Activated CD8-positive, alpha-beta memory T cell treated with anti-CD3 and anti-CD28 coated beads, Interleukin-2, amount 50 U/mL, for 1 hour (primary cell): ENCODE measurements at regions not wholly inside any gene's neighbourhood (a gene's known extent, or its start where the extent isn't known, plus 50 kb on each side); places are given as distances from the start of the nearest gene placed in this dataset.
"Not testable (repeated sequence)": the region's sequence is repeated elsewhere in the genome, so short reads cannot be mapped to it uniquely, and the experiment has no call there.

Source experiments
- DNase-seq: peaks from one replicate; pipeline ENCODE4 v3.0.0-alpha.2; 2020; ENCODE audit errors: extremely low read depth

DNA sequence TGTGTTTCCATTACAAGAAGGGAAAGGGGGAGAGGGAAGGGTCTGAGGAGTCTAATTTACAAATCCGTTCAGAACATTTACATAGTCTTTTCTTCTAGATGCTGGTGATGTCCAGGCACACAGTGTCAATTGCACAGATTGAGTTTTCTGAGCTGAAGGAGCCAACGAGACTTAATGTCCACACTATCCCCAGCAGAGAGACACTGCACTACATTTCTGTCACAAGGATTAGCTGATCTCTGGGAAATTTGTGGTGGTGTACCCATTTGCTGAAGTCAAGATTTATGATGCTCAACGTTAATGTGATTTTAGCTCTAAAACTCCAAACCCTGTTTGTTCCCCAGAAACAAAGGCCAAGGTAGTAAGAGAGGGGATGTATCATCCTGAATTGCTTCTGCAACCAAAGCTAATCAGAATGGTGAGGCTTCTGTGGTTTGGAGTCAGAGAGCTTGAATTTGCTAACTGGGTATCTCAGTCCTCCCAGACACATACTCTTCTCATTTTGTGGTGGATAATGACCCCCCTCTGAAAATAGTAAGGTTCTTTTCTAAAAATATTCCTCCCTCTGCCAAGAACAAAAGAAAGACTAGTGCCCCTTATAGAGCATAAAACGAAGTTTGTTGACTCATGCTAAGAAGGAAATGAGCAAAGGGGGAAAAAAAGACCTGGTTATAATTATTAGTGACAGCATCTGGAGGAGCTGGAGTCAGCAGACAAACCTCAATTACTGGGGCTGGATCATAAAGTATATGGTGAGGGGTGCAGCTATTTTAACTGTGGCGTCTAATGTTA is 416.9 kb downstream of the PSAT1 start:
- no peak for DNase-seq

DNA sequence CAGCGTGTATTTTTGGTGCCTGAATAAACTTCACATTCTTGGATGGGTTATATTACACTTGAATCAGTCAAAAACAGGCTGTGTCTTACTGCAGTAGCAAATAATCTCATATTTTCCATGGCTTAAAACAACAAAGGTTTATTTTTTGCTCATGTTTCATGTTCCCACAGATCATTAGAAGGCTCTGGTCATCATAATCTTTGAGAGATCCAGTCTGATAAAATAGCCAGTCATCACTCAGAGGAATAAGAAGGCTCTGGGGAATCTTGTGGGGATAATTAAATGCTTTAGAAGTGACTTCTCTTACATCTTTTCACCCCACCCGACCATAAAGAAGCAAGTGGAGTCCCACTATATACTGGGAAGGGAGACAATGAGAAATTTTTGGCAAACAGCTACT is 417.7 kb downstream of the PSAT1 start:
- no peak for DNase-seq

DNA sequence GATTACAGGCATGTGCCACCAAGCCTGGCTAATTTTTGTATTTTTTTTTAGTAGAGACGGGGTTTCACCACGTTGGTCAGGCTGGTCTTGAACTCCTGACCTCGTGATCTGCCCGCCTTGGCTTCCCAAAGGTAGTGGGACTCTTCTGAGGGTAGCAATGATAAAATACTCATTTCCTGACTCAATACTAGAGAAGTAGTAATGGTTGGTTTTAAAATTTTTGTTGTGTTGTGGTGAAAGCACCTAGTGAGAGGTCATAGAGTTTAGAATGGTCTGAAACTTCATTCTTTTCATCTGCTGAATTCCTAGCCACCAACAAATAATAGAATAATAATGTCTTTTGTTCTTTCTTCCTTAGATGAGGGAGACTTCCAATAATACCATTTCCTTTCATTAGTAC is 422.1 kb downstream of the PSAT1 start:
- not testable (repeated sequence) for DNase-seq

DNA sequence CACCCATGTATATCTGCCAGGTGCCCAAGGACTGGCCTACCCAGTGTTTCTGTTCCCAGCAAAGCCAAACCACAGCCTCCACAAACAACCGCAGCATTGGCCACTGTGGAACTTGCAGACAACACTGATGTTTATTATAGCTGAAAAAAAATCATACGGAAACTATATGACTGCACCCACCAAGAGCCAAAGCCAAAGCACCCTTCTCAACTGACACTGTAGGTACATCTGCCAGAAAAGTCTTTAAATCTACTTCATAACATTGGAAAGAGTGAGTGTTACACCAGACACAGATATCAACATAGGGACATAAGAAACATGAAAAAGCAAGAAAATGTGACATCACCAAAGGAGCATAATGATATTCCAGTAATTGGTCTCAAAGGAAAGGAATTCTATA is 428.0 kb downstream of the PSAT1 start:
- DNase-seq, result no peak

DNA sequence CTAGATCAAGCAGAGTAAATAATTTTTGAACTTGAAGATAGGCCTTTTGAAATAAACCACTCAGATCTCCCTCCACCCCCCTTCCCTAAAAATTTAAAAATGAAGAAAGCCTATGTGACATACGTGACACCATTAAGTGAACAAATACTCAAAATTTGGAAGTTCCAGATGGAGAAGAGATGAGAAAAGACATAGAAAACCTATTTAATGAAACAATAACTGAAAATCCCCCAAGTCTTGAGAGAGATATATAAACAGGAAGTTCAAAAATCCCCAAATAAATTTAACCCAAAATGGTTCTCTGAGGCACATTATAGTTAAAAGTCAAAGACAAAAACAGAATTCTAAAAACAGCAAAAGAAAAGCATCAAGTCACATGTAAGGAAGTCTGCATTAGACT is 428.6 kb downstream of the PSAT1 start:
- DNase-seq, result no peak

DNA sequence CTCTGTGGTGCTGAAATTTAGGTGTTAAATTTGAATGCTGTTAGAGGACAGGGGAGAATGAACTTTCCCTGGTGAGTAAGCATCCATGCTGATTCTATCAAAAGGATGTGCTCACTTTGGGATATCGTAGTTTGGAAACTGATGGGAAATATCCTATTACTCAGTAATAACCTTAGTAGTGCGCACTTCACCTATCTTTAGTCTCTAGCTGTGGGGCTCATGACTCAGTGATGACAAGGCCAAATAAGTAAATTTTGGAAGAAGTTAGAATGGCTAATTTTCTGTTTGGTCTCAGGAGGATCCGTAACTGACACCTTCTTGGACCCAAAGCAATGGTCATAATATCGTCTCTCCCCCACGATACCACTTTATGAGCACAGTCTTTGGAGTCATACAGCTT is 448.4 kb downstream of the PSAT1 start:
- DNase-seq, result no peak

DNA sequence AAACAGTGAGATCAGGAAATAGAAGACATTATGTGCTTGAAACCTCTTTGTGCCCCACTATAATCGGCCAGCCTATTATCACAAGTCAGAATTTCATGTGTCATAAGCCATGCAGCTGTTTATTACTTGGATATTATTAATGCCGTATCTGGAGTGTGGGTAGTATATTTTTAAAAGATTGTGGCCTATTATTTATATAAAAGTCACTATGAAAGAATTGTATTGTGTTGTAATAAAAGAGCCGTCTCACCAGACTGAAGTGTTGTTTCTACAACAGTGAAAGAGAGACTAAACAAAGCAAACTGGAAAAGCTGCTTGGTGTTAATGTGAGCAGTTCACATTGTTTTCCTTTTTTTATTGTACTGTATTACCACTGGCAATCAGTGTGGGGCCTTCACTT is 449.1 kb downstream of the PSAT1 start:
- no peak for DNase-seq

DNA sequence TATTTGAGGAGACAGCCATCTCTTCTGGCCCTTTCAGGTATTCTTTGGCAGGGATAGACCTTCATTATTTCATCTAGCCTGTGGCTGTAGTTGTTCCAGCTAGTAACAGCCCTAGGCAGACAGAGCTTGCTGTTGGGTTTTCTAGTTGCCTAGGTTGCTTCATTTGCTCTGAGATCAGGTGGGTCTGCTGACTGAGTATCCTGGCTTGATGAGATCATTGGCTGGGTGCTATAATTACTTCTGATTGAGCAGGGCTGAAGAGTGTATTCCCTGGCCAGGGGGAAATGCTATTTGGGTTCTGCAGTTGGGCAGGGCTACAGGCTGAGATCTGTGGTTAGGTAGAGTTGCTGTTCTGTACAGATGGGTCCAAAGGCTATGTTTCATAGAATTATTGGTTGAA is 456.1 kb downstream of the PSAT1 start:
- DNase-seq, result no peak

DNA sequence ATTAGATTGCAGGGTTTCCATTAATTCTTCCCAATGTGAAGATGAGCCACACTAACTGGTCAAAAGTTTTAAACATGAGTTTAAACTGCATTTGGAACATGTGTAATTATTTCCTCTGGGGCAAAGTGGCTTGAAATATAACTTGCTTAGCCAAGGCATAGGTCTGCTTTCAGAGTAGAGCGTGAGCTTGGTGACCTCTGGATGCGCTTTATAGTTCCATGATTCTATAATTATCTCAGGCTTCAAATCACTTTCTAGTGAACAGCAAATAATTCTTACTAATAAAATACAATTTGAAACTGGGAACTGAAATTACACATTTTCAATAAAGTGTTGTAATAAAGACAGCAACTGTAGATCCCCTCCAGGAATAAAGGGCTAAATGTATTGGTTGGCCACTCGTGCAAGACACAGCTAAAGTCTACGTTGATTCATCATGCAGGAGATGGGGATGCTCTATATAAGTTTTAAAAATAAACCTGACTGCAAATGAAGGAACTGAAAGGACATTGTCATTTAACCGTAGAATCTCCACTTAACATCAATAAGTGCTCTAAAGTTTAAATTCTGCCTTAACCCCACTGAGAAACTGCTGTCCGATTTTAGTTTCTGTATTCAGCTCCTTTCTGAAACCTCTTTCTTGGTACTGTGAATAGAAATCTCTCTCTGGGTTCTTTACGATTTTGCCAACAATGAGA is 460.0 kb downstream of the PSAT1 start:
- no peak for DNase-seq

DNA sequence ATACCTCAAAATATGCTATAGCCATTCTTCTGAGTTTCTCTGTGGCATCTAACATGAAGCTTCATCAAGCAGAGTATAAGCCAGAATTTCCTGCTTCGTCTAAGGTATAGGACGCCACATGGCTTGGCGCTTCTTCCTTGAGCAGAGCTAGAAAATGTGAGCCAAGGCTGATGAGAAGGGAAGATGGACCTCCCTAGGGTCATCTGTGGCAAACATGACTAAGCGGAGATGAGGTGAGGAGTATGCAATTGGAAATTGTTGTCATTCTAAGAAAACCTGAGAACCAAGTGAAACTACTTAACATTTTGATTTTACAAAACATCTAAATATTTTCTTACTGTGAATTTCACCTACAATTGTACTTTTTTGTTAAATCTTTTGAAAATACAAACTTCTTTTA is 466.5 kb downstream of the PSAT1 start:
- no peak for DNase-seq

DNA sequence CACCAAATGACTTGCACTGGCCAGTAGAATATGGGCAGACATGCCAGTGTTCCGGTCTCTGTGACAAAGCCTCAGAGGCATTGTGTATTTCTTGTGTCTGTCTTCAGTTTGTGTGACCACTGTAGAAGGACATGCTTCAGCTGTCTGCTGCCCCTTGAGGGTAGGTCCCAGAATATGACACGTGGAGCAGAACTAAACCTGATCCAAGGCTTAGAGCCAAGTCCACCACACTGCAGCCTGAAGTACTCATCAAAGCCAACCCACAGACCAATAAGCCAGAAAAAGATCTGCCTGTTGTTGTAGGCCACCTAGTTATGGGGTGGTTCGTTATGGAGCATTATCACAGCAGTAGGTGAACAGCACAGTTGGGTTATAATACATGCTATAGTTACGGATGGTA is 468.9 kb downstream of the PSAT1 start:
- no peak for DNase-seq

DNA sequence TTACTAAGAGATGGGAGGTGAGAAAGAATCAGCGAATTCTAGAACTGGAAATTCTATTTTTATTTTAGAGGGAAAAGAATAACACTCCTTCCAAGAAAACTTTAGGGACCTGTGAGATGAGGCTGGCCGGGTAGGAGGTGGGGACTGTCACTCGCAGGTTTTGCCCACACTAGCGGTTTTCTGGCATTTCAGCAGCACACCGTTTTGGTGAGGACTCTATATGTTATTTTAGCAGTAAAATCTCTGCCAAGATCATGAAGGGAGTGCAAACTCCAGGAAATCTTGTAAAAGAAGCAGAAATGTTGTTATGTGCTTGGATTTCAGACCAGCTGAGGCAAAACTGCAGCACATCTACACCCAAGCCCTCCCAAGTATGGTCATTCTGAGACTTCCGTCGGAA is 470.6 kb downstream of the PSAT1 start:
- no peak for DNase-seq

DNA sequence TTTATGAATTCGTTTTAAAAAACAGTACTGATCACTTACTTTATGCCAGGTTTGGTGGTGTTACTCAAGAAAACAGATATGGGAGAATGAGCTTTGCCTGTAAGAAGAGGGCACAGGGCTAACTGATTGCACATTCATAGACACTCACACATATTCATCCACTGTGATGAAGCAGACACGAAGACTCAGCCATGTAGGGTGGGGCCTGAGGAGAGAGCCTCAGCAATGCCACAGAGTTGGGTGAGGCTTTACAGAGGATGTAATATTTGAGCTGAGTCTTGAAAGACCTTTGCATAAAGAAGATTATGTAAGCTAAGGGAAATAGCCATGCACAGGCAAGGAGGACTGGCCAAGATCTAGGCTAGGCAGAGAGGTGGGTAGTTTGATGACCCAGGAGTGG is 472.8 kb downstream of the PSAT1 start:
- DNase-seq, result no peak

DNA sequence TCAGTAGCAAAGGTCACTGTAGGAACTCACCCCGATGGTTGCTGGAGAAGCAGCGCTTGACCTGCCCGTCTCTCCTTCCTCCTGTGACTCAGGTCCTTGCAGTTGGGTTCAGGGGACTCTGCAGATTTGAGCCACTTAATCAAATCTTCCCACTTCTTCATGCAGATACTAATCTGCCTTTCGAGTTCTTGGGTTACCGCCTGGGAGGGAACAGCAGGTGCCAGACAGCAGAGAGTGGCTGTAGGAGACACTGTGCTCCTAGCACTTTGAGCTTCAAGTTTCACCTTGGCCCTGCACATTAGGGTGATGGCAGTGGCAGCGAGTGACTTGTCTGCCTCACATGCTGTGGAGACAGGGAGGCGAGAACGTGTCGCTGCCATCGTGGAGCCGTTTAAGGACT is 478.3 kb downstream of the PSAT1 start:
- DNase-seq, result no peak

DNA sequence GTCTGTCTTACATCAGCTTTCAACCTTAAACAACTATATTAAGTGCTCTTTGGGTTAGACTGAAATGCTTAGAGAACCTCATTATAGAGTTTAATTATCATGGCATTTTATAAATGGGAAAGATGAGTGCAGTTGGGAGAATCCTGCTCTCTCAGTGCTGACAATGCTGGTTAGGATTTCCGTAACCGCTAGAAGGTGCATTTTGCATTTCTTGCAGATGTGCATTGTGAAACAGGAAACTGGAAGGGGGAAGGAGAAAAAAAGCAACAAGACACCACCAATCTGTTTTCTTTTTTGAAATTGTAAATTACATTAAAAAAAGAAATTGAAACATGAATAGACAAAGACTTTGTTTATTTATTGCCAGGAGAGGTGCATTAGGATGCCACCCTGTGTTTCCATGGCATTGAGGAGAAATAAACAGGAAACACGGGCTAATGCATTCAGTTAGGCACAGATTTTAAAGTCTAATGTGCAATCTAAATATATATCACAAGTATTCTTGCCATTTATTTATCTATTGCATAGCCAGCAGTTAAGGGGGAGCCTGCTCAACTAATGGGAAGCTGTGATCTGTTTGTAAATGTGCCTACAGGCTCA is 478.9 kb downstream of the PSAT1 start:
- DNase-seq, result no peak

DNA sequence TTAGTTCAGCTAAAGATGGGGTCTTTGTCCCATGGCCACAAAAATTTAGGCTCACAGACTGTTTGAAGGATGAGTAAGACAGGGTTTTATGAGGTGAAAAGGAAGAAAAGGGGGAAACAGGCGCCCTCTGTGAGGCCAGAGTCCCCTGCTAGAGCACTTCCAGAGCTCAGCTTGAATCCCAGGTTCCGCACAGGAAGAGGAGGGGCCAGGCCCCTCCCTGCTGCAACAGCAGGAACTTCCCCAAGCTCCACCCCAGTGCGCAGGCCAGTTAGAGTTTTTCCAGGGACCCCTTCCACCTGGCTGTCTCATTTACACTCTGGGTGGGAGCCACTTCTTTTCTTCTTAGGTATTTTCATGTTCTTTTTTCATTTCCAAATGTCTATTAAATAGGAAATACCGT is 480.8 kb downstream of the PSAT1 start:
- no peak for DNase-seq

DNA sequence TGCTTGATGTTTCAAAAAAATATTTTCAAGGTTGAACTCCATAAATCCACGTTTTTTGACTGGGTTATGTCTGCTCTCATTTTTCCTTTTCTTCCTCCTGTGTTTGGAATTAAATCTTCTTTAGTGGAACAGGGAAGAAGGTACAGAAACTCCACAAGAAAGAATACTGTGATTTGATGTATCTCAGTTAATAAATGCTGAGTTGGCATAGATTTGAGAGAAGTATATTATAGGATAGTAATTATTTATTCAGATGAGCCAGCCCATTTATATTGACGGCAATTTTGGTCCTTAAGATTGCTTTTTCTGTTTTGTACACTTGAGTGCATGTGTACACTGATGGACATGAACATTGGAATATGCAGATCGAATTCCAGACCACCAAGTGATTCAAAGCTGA is 481.4 kb downstream of the PSAT1 start:
- no peak for DNase-seq

DNA sequence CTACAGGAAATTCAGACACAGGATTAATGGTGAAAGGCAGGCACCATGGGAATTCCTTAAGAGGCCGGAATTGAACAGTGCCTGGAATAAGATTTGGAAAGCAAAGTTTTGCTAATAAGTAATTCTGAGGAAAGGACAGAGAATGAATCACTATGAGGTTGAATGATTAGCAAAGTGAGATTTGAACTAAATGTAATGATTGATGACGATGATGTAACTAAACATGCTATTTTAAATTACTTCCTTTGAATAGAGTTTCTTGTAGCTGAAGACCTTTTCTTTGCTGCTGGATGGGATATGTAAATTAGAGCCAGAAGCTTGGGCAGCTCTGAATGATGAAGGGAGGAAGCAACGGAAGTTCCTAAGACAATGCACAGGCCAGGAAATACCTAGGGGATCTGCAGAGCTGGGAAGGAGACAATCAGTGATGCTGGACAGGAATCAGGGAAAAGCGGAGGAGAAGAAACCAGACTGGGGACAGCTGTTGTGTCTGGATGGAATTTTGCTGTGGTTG is 482.0 kb downstream of the PSAT1 start:
- DNase-seq, result no peak

DNA sequence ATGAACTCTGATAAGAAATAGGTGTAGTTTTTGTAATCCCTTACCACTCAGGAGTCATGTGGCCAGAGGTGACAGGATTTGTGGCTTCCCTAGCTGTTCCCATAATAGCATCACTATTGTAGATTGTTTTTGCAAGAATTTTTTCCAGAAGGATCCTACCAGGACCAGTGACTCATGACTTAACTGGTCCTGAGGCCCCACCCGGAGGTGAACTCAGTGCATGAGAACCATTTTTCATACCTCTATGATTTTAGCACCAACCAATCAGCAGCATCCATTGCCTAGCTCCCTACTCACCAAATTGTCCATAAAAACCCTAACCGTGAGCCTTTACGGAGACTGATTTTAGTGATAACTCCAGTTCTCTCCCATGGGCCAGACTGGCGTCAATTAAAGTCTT is 484.8 kb downstream of the PSAT1 start:
- no peak for DNase-seq

DNA sequence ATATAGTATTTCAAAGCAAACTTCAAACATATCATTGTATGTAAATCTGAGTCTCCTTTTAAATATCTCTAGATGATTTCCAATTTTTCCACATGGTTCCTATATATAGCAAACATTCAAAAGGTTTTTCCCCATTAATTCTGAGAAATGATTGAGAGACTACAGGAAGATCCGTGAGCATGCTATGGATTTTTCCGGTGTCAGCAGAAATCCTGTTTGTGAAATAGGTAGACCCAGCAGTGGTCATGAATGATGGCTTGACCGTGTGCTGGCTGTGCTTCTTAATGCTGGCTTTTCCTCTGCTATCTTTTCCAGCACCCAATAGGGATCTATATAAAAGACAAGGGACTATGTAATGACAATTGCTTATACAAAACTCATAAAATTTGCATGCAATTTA is 485.3 kb downstream of the PSAT1 start:
- no peak for DNase-seq

DNA sequence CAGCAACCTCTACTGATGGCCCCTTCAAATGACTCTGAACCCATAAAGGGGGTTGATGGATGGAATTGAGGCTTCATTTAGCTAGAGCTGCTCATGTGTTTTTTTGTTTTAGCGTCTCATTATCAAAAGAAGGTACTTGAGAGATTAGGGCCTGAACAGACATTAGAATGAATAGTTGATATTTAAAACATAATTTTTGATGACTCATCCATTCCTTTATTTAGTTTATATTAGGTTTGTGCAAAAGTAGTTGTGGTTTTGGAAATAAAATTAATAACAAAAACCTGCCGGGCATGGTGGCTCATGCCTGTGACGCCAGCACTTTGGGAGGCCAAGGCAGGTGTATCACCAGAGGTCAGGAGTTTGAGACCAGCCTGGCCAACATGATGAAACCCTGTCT is 485.9 kb downstream of the PSAT1 start:
- no peak for DNase-seq

DNA sequence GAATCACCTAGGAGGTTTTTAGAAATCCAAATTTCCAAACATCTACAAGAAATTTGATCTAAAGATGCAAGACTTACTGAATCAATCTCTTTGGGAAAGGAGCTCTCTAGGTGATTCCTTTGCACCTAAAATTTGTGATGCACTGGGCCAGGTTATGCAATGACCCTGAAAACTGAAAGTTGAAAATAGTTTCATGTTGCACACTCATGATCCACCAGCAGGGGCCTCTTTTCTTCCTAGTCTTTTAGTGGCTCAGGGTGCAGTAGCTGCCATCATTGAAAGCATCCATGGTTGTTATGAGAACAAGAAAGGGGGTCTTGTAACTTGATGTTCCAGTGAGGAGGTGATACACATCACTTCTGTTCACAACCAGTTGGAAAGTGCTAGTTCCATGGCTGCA is 486.8 kb downstream of the PSAT1 start:
- DNase-seq, result no peak

DNA sequence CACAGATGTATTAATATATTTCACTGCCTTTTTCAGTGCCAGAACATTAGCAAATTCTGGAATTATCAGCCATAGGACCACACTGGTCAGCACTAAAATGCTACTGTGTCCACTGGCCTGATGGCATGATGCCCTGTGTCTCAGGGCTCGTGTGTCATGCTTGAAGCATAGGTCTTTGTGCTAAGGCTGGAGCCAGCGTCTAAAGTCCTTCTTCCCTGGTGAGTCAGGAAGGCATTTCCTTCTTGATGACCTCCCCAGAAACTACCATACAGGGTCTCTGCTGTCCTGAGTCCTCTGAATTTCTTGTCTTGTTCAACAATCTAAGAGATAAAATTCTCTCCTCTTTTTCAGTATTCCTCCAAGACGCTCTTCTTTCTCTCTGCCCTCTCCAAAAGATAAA is 489.9 kb downstream of the PSAT1 start:
- no peak for DNase-seq
